ENCODE measurements at regions not wholly inside any gene's neighbourhood (a gene's known extent, or its start where the extent isn't known, plus 50 kb on each side); places are given as distances from the start of the nearest gene placed in this dataset.

GRCh38 chr5:173764332-173765028 is 123.7 kb upstream of the CPEB4 start:
- peak; percentile 83 for FAIRE-seq
- Histone ChIP-seq H3K27ac (ENCODE audit: extremely low read depth, low read depth, low read length) (peak overlapping the region; percentile 71), H3K9me3 (replicated peaks; ENCODE audit: control insufficient read depth, insufficient read depth, low read depth, low read length) (no peaks in the 10 kb centered on the region), H3K27me3 (ENCODE audit: control insufficient read depth in 2 of 2, insufficient read depth in 2 of 2, low read length in 2 of 2) (no peaks in the 10 kb centered on the region), H3K36me3 (ENCODE audit: control insufficient read depth, insufficient read depth, low read length) (no peaks in the 10 kb centered on the region), H3K9ac (ENCODE audit: insufficient read depth in 1 of 2, low read depth in 2 of 2, low read length in 2 of 2) (peak overlapping the region; percentile 41 to 85; a peak in 3 of 4 replicates), H3K4me2 (ENCODE audit: insufficient read depth, low read length) (peak overlapping the region; percentile 64), H3K4me3 (no peak overlapping the region; the same call in 1 of the 2 replicates), H4K20me1 (replicated peaks; ENCODE audit: control insufficient read depth, insufficient read depth, low read length) (no peaks in the 10 kb centered on the region), H3K79me2 (ENCODE audit: control insufficient read depth, insufficient read depth, low read length) (no peaks in the 10 kb centered on the region), H3K4me1 (replicated peaks in 1 of 2; ENCODE audit: control insufficient read depth in 2 of 2, insufficient read depth in 2 of 2, low read length in 2 of 2) (peaks cover 44 to 59% of the 10 kb centered on the region in 2 experiments), H3K9me1 (ENCODE audit: control insufficient read depth, insufficient read depth, low read length) (no peaks in the 10 kb centered on the region), H2AFZ (ENCODE audit: low read depth, low read length) (peak overlapping the region; percentile 94)
- ATAC-seq = peak; percentile 85
- DNase-seq (ENCODE audit: extremely low read depth in 1 of 4, low spot score in 3 of 4) = peak; percentile 81 to 87 (median 84)
- ChIA-PET CTCF (ENCODE audit: low intra/inter-chr PET ratio) (no interaction called here), POLR2A (interaction anchor here (0.5 to 1.5 kb wide), 11 partner anchors 8 to 994 kb away, joined by 3 to 7 read pairs (median 3); partner anchors contain the start of gene DUSP1)
- WGBS (ENCODE audit: insufficient coverage, low coverage, missing lambda C conversion rate) = 17% methylated on average over 13 of the region's 13 CpGs
- in situ Hi-C loops (cut with MboI) = no loop called here
- intact Hi-C loops (cut with micrococcal nuclease) = loop anchor here (10.0 kb wide), 1 partner anchor 140 kb away; no protein-coding TSS in a partner anchor
- BruUV-seq (replicated peaks) = no TSS peak
- no peak for TF ChIP-seq ZNF12 (CRISPR knock-in tag; IDR thresholded peaks at IDR 0.05)
- TF ChIP-seq, protein P1, sequence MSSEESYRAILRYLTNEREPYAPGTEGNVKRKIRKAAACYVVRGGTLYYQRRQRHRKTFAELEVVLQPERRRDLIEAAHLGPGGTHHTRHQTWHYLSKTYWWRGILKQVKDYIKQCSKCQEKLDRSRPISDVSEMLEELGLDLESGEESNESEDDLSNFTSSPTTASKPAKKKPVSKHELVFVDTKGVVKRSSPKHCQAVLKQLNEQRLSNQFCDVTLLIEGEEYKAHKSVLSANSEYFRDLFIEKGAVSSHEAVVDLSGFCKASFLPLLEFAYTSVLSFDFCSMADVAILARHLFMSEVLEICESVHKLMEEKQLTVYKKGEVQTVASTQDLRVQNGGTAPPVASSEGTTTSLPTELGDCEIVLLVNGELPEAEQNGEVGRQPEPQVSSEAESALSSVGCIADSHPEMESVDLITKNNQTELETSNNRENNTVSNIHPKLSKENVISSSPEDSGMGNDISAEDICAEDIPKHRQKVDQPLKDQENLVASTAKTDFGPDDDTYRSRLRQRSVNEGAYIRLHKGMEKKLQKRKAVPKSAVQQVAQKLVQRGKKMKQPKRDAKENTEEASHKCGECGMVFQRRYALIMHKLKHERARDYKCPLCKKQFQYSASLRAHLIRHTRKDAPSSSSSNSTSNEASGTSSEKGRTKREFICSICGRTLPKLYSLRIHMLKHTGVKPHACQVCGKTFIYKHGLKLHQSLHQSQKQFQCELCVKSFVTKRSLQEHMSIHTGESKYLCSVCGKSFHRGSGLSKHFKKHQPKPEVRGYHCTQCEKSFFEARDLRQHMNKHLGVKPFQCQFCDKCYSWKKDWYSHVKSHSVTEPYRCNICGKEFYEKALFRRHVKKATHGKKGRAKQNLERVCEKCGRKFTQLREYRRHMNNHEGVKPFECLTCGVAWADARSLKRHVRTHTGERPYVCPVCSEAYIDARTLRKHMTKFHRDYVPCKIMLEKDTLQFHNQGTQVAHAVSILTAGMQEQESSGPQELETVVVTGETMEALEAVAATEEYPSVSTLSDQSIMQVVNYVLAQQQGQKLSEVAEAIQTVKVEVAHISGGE (CRISPR knock-in tag; IDR thresholded peaks at IDR 0.05) = 0 out of 6 replicates have a peak, but pooled peaks of 1 of the 3 experiments have one; percentile 6
- TF ChIP-seq SMARCC2 (IDR thresholded peaks at IDR 0.05; ENCODE audit: low read depth) = peak; percentile 49; the same call in 1 of the 2 replicates
- TF ChIP-seq ZKSCAN8 (CRISPR knock-in tag; IDR thresholded peaks at IDR 0.05) = 0 out of 2 replicates have a peak, but pooled peaks have one; percentile 9
- 0 out of 4 replicates have a peak, but pooled peaks of 1 of the 2 experiments have one; percentile 45 for TF ChIP-seq MLLT1 (IDR thresholded peaks at IDR 0.05)
- TF ChIP-seq EP300 (IDR thresholded peaks at IDR 0.05; ENCODE audit: low read length) = peak; percentile 80
- TF ChIP-seq SMAD4 (CRISPR knock-in tag; conservative IDR thresholded peaks at IDR 0.05) = peak; percentile 93
- TF ChIP-seq NR2C1 (IDR thresholded peaks at IDR 0.05) = no peak; the same call in 1 of the 2 replicates
- peak; percentile 70 for TF ChIP-seq NR2C1 (tag; IDR thresholded peaks at IDR 0.05)
- TF ChIP-seq POLR2G (IDR thresholded peaks at IDR 0.05; ENCODE audit: low read depth, low read length) = peak; percentile 46; the same call in 1 of the 2 replicates
- TF ChIP-seq ZNF583 (CRISPR knock-in tag; IDR thresholded peaks at IDR 0.05) = peak; percentile 72; the same call in 1 of the 2 replicates
- peak; percentile 54; the same call in 1 of the 2 replicates for TF ChIP-seq IRF9 (tag; IDR thresholded peaks at IDR 0.05)
- TF ChIP-seq NEUROD1 (IDR thresholded peaks at IDR 0.05; ENCODE audit: borderline replicate concordance, low read depth, low read length, partially characterized antibody) = peak; percentile 59
- TF ChIP-seq, protein P2, sequence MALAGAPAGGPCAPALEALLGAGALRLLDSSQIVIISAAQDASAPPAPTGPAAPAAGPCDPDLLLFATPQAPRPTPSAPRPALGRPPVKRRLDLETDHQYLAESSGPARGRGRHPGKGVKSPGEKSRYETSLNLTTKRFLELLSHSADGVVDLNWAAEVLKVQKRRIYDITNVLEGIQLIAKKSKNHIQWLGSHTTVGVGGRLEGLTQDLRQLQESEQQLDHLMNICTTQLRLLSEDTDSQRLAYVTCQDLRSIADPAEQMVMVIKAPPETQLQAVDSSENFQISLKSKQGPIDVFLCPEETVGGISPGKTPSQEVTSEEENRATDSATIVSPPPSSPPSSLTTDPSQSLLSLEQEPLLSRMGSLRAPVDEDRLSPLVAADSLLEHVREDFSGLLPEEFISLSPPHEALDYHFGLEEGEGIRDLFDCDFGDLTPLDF (CRISPR knock-in tag; IDR thresholded peaks at IDR 0.05) = no peak

All from K562 (cell line).